ENCODE measurements at regions not wholly inside any gene's neighbourhood (a gene's known extent, or its start where the extent isn't known, plus 50 kb on each side); places are given as distances from the start of the nearest gene placed in this dataset.

- WGBS (ENCODE audit: low lambda C conversion rate) = 0% methylated on average over 1 of the region's 1 CpG
- 0 out of 2 replicates have a peak, but pooled peaks cover 3% of the 10 kb centered on the region for H3K9me2 ChIP-seq
- no peaks in the 10 kb centered on the region for H3K79me2 ChIP-seq (ENCODE audit: insufficient read depth)
- H3K36me3 ChIP-seq (replicated peaks in 1 of 2; ENCODE audit: control insufficient read depth in 1 of 2, insufficient read depth in 2 of 2, low read length in 1 of 2) = no peaks in the 10 kb centered on the region
- H4K20me1 ChIP-seq (ENCODE audit: insufficient read depth) = no peaks in the 10 kb centered on the region
- H3F3A ChIP-seq (replicated peaks; ENCODE audit: insufficient read depth) = no peaks in the 10 kb centered on the region
- no peak overlapping the region for H2AFZ ChIP-seq (ENCODE audit: low read depth)
- H3K9me3 ChIP-seq = no peaks in the 10 kb centered on the region
- no peak overlapping the region for H3K4me2 ChIP-seq
- H3K27ac ChIP-seq (ENCODE audit: low read depth in 2 of 2, low read length in 1 of 2) = no peak overlapping the region
- TF ChIP-seq FOXJ3 (CRISPR knock-in tag; IDR thresholded peaks at IDR 0.05) (no peak), RAD21 (IDR thresholded peaks at IDR 0.05; ENCODE audit: low read length) (no peak), CHD2 (IDR thresholded peaks at IDR 0.05; ENCODE audit: low read length, partially characterized antibody) (no peak), ELF1 (IDR thresholded peaks at IDR 0.05) (no peak), PBX3 (IDR thresholded peaks at IDR 0.05) (no peak), USF2 (IDR thresholded peaks at IDR 0.05; ENCODE audit: borderline replicate concordance, low read depth, low read length) (no peak), JUND (IDR thresholded peaks at IDR 0.05) (no peak), ZBTB33 (IDR thresholded peaks at IDR 0.05; ENCODE audit: borderline replicate concordance, low read depth) (no peak), MAX (IDR thresholded peaks at IDR 0.05; ENCODE audit: low read depth) (no peak), REST (IDR thresholded peaks at IDR 0.05; ENCODE audit: low read depth, low read length) (no peak), SMC3 (IDR thresholded peaks at IDR 0.05; ENCODE audit: low read depth, low read length) (no peak), TAF1 (IDR thresholded peaks at IDR 0.05; ENCODE audit: borderline replicate concordance, low read depth, low read length) (no peak), RFX5 (IDR thresholded peaks at IDR 0.05; ENCODE audit: low read length) (no peak), NRF1 (IDR thresholded peaks at IDR 0.05; ENCODE audit: low read depth, low read length) (no peak), YY1 (IDR thresholded peaks at IDR 0.05; ENCODE audit: low read depth) (no peak), NFIC (IDR thresholded peaks at IDR 0.05; ENCODE audit: borderline replicate concordance) (no peak), SIN3A (IDR thresholded peaks at IDR 0.05; ENCODE audit: borderline replicate concordance, low read depth, low read length) (no peak), GATA2 (CRISPR knock-in tag; IDR thresholded peaks at IDR 0.05) (no peak), FOXM1 (IDR thresholded peaks at IDR 0.05; ENCODE audit: low read depth) (no peak), EP300 (IDR thresholded peaks at IDR 0.05; ENCODE audit: borderline replicate concordance in 1 of 2, low read depth in 1 of 2, low read length in 1 of 2) (no peak)
- no peaks in the 10 kb centered on the region for H3K4me1 ChIP-seq (ENCODE audit: control insufficient read depth in 1 of 2, insufficient read depth in 2 of 2, low read depth in 1 of 2, low read length in 1 of 2)
- POLR2A ChIA-PET = no interaction called here
- H3K9ac ChIP-seq = no peak overlapping the region
- no peak overlapping the region for H3K4me3 ChIP-seq (ENCODE audit: low read depth in 2 of 2, low read length in 1 of 2)
- DNase-seq = no peak
- CTCF ChIA-PET = no interaction called here
- no peaks in the 10 kb centered on the region for H3K27me3 ChIP-seq (ENCODE audit: insufficient read depth)
These were observed 1092.6 kb downstream of the TECRL start for GRCh38 chr4:63316633-63317032.
